Fibroblast of villous mesenchyme (primary cell): ENCODE measurements at regions not wholly inside any gene's neighbourhood (a gene's known extent, or its start where the extent isn't known, plus 50 kb on each side); places are given as distances from the start of the nearest gene placed in this dataset.

Experiments used
- DNase-seq: peaks from one replicate; pipeline ENCODE4 v3.0.0-alpha.2; 2010; ENCODE audit warnings: low read depth
- H3K4me3 ChIP-seq: 2 replicates; pipeline ENCODE4 v1.5.1; 2011; ENCODE audit warnings: low read depth, mild to moderate bottlenecking, low read length
- TF ChIP-seq, protein P1 (sequence below): IDR thresholded peaks from 2 replicates; pipeline ENCODE4 v1.5.1; 2012; ENCODE audit warnings: low read depth, mild to moderate bottlenecking, low read length; ENCODE audit not compliant: insufficient read depth

GRCh38 chr4:106425576-106425975 is 57.0 kb upstream of the GIMD1 start:
- H3K4me3 ChIP-seq: no peak overlapping the region
- DNase-seq: no peak
- TF ChIP-seq, protein P1, sequence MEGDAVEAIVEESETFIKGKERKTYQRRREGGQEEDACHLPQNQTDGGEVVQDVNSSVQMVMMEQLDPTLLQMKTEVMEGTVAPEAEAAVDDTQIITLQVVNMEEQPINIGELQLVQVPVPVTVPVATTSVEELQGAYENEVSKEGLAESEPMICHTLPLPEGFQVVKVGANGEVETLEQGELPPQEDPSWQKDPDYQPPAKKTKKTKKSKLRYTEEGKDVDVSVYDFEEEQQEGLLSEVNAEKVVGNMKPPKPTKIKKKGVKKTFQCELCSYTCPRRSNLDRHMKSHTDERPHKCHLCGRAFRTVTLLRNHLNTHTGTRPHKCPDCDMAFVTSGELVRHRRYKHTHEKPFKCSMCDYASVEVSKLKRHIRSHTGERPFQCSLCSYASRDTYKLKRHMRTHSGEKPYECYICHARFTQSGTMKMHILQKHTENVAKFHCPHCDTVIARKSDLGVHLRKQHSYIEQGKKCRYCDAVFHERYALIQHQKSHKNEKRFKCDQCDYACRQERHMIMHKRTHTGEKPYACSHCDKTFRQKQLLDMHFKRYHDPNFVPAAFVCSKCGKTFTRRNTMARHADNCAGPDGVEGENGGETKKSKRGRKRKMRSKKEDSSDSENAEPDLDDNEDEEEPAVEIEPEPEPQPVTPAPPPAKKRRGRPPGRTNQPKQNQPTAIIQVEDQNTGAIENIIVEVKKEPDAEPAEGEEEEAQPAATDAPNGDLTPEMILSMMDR: no peak

DNA sequence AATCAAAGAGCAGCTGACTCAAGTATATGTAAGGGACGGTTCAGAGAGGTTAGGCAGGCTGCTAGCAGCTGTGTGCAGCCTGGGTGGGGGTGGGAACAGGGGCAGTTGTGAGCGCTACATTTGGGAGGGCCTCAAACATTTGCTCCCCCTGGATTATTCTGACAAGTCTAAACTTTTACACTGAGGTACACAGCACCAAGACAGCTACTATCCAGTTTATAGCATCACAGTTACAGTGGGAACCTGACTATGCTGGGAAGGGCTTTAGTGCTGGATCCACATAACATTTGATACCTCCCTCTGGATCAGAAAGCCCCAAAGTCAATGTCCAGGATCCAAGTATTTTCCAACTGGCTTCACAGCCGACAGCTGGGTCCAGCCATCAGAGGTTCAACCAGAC is 55.8 kb upstream of the GIMD1 start:
- no peak overlapping the region for H3K4me3 ChIP-seq
- TF ChIP-seq, protein P1: no peak
- DNase-seq: no peak

GRCh38 chr4:106423791-106424190 is 55.2 kb upstream of the GIMD1 start:
- no peak overlapping the region for H3K4me3 ChIP-seq
- DNase-seq: no peak
- TF ChIP-seq, protein P1: no peak

- DNase-seq: peak; percentile 42
- no peak overlapping the region for H3K4me3 ChIP-seq
- TF ChIP-seq, protein P1: no peak
These were observed 54.2 kb upstream of the GIMD1 start for GRCh38 chr4:106422766-106423165.

DNA sequence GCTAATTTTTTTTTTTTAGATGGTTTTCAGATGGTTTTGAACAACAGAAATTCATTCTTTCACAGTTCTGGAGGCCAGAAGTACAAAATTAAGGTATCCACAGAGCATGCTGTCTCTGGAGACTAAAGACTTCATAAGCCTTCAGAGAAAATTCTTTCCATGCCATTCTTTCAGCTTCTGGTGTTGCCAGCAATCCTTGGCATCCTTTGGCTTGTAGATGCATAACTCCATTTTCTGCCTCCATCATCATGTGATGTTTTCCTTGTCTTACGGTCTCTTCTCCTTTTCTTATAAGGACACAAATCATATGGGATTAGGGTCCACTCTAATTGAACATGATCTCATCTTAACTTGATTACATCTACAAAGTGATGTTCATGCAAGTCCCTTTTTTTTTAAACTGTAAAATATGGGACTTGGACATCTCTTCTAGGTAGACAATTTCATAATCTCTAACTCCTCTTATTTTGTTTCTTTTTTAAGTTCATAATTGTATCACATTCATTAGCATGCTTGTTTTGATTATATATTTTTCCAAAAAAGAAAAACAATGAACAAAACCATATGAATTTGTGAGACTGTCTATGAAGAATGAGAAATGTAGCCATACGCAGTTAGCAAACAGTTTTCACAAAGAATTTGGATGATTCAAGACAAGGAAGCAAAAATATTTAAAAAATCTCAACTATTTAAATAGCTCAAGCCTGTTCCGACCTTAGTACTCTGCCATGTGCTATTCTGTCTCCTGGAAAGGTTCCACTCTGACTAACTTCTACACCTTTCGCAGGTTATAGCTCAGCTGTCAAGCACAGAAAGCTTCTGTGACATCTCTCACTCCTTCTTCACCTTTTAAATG is 53.1 kb upstream of the GIMD1 start:
- no peak overlapping the region for H3K4me3 ChIP-seq
- no peak for DNase-seq
- TF ChIP-seq, protein P1: no peak

DNA sequence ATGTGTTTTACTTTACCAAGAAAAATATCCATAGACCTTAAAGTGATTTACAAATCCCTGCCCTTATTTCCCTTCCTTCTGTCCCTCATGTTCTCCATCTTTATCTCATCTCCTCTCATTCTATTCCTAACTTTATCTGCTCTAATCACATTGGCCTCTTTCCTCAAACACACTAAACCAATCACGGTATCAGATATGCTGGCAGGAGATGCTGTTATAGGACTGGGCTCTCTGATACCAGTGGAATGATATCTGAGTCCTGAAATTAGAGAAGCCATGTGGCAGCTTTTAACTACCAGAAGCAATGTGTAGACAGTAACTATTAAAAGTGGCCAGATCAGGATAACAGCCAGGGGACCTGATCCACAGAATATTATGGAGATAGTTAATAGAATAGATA is 49.9 kb upstream of the GIMD1 start:
- TF ChIP-seq, protein P1: no peak
- H3K4me3 ChIP-seq: no peak overlapping the region
- DNase-seq: no peak
